ENCODE measurements at regions not wholly inside any gene's neighbourhood (a gene's known extent, or its start where the extent isn't known, plus 50 kb on each side); places are given as distances from the start of the nearest gene placed in this dataset.

DNA sequence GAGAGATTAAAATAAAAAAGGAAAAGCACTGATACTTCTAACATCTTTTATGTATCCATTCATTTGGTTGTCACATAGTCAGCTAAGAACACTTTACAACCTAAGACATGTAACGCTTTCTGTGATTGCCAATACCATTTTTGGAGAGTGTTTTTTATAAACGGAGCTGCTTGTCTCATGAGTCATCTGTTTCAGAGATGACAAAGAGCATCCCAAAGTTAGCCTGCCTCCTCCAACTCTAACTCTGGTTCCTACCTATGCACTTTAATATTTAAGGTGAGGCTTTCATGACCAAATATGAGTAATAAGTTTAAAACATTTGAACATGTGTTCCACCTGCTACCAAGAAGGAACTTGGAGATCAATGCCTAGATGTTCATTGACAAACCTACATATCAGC lies 260.1 kb upstream of the SMIM21 start:
- no peak overlapping the region for H3K4me3 ChIP-seq
- no peaks in the 10 kb centered on the region for H3K9me3 ChIP-seq
- no peaks in the 10 kb centered on the region for H3K4me1 ChIP-seq
- in situ Hi-C loops (cut with MboI; ENCODE audit: low sequenced_read_pairs) = no loop called here
- H3K36me3 ChIP-seq (replicated peaks) = no peaks in the 10 kb centered on the region
- DNase-seq (ENCODE audit: low spot score in 2 of 2) = no peak
- H3K27me3 ChIP-seq (ENCODE audit: low read depth) = no peaks in the 10 kb centered on the region

- Histone ChIP-seq H3K36me3 (replicated peaks) (no peaks in the 10 kb centered on the region), H3K27me3 (ENCODE audit: low read depth) (no peaks in the 10 kb centered on the region), H3K9me3 (no peaks in the 10 kb centered on the region), H3K4me1 (no peaks in the 10 kb centered on the region), H3K4me3 (no peak overlapping the region)
- in situ Hi-C loops (cut with MboI; ENCODE audit: low sequenced_read_pairs) = no loop called here
- no peak for DNase-seq (ENCODE audit: low spot score in 2 of 2)
These were observed 255.9 kb upstream of the SMIM21 start for GRCh38 chr18:75683426-75683825.

GRCh38 chr18:75681538-75682115 lies 254.1 kb upstream of the SMIM21 start:
- in situ Hi-C loops (cut with MboI; ENCODE audit: low sequenced_read_pairs) = no loop called here
- Histone ChIP-seq H3K4me3 (no peak overlapping the region), H3K4me1 (no peaks in the 10 kb centered on the region), H3K9me3 (no peaks in the 10 kb centered on the region), H3K36me3 (replicated peaks) (no peaks in the 10 kb centered on the region), H3K27me3 (ENCODE audit: low read depth) (no peaks in the 10 kb centered on the region)
- no peak for DNase-seq (ENCODE audit: low spot score in 2 of 2)

DNA sequence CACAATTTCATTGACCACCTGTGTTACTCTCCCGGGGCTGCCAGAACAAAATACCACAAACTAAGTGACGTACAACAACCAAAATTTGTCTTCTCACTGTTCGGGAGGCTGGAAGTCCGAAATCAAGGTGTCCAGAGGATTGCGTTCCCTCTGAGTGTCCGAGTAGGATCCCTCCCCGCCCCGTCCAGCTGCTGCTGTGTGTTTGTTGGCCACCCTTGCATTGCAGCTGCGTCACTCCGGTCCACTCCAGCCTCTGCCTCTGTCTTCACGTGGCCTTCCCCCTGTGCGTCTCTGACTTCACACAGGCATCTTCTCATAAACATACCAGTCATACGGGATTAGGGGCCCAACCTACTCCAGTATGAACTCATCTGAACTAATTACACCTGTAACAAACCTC lies 251.8 kb upstream of the SMIM21 start:
- H3K4me1 ChIP-seq = no peaks in the 10 kb centered on the region
- no peaks in the 10 kb centered on the region for H3K9me3 ChIP-seq
- no peaks in the 10 kb centered on the region for H3K27me3 ChIP-seq (ENCODE audit: low read depth)
- in situ Hi-C loops (cut with MboI; ENCODE audit: low sequenced_read_pairs) = no loop called here
- H3K4me3 ChIP-seq = no peak overlapping the region
- H3K36me3 ChIP-seq (replicated peaks) = no peaks in the 10 kb centered on the region
- no peak for DNase-seq (ENCODE audit: low spot score in 2 of 2)

GRCh38 chr18:75678627-75679026 lies 251.1 kb upstream of the SMIM21 start:
- no peak for DNase-seq (ENCODE audit: low spot score in 2 of 2)
- in situ Hi-C loops (cut with MboI; ENCODE audit: low sequenced_read_pairs) = no loop called here

DNA sequence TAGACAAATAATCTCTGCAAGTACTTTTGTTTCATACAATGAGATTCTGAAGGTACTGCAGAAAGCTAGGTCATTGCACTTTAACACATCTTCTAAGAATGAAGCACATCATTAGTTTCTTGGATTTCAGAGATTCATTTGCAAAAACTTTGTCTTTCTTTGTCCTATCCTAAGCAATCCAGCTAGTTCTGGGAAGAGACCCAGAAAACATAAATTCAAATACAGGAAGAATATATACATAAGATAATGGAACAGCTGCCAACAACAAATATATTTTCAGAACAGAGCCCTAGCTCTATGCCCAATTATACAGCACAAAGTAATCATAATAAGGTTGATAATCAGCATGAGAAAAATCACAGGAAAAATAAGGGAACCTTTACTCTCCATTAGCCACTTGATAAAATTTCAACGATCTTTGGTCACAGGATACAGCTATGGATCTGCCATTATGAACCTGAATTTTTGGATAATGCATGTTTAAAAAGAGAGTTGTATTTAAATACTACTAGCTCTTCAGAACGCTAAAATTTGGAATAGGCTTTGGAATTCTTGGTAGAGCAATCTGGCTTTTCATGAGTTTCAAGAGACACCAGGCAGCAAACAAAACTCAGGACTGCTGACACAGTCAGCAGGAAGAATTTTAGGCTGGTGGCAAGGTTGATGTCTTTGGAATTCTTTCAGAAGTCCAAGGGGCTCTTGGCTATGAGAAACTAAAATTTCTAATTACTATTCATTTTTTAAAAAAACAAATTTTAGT lies 250.4 kb upstream of the SMIM21 start:
- in situ Hi-C loops (cut with MboI; ENCODE audit: low sequenced_read_pairs) = no loop called here
- Histone ChIP-seq H3K9me3 (no peaks in the 10 kb centered on the region), H3K36me3 (replicated peaks) (no peaks in the 10 kb centered on the region), H3K4me1 (no peaks in the 10 kb centered on the region), H3K27me3 (ENCODE audit: low read depth) (no peaks in the 10 kb centered on the region), H3K4me3 (no peak overlapping the region)
- no peak for DNase-seq (ENCODE audit: low spot score in 2 of 2)

More at GRCh38 chr18:75678627-75679026, 251.1 kb upstream of the SMIM21 start:
- Histone ChIP-seq H3K4me1 (no peaks in the 10 kb centered on the region), H3K4me3 (no peak overlapping the region), H3K36me3 (replicated peaks) (no peaks in the 10 kb centered on the region), H3K9me3 (no peaks in the 10 kb centered on the region), H3K27me3 (ENCODE audit: low read depth) (no peaks in the 10 kb centered on the region)

GRCh38 chr18:75660932-75661331 lies 233.4 kb upstream of the SMIM21 start:
- Histone ChIP-seq H3K4me3 (no peak overlapping the region), H3K4me1 (no peaks in the 10 kb centered on the region), H3K9me3 (no peaks in the 10 kb centered on the region), H3K27me3 (ENCODE audit: low read depth) (no peaks in the 10 kb centered on the region), H3K36me3 (replicated peaks) (no peaks in the 10 kb centered on the region)
- DNase-seq (ENCODE audit: low spot score in 2 of 2) = no peak
- in situ Hi-C loops (cut with MboI; ENCODE audit: low sequenced_read_pairs) = no loop called here

- in situ Hi-C loops (cut with MboI; ENCODE audit: low sequenced_read_pairs) = no loop called here
- Histone ChIP-seq H3K4me3 (no peak overlapping the region), H3K27me3 (ENCODE audit: low read depth) (no peaks in the 10 kb centered on the region), H3K36me3 (replicated peaks) (no peaks in the 10 kb centered on the region), H3K9me3 (no peaks in the 10 kb centered on the region), H3K4me1 (no peaks in the 10 kb centered on the region)
- no peak for DNase-seq (ENCODE audit: low spot score in 2 of 2)
These were observed 232.1 kb upstream of the SMIM21 start for GRCh38 chr18:75659535-75660023.

DNA sequence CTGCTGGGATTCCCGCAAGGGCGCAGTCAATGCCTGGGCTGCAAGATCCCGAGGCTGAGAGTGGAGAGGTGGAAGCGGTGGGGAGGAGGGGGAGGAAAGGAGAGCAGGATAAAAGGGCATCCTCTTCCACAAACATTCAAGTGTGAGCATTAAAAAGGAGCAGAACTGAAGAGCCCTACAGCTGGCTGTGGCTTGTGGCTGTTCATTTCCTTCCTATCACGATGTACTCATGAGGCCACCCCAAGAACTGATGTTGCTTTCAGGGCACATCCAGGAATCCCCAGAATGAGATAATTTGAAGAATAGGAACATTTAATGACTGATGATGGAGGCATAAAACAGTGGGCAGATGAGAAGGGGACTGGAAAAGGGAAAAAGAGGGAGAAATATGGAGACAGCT lies 230.8 kb upstream of the SMIM21 start:
- no peak for DNase-seq (ENCODE audit: low spot score in 2 of 2)
- in situ Hi-C loops (cut with MboI; ENCODE audit: low sequenced_read_pairs) = no loop called here

GRCh38 chr18:75656563-75657247 lies 229.2 kb upstream of the SMIM21 start:
- in situ Hi-C loops (cut with MboI; ENCODE audit: low sequenced_read_pairs) = no loop called here
- Histone ChIP-seq H3K27me3 (ENCODE audit: low read depth) (no peaks in the 10 kb centered on the region), H3K4me3 (no peak overlapping the region), H3K4me1 (no peaks in the 10 kb centered on the region), H3K36me3 (replicated peaks) (no peaks in the 10 kb centered on the region), H3K9me3 (no peaks in the 10 kb centered on the region)
- no peak for DNase-seq (ENCODE audit: low spot score in 2 of 2)

More for the DNA sequence above, 230.8 kb upstream of the SMIM21 start:
- Histone ChIP-seq H3K4me3 (no peak overlapping the region), H3K9me3 (no peaks in the 10 kb centered on the region), H3K36me3 (replicated peaks) (no peaks in the 10 kb centered on the region), H3K27me3 (ENCODE audit: low read depth) (no peaks in the 10 kb centered on the region), H3K4me1 (no peaks in the 10 kb centered on the region)

- in situ Hi-C loops (cut with MboI; ENCODE audit: low sequenced_read_pairs) = no loop called here
- Histone ChIP-seq H3K9me3 (no peaks in the 10 kb centered on the region), H3K36me3 (replicated peaks) (no peaks in the 10 kb centered on the region), H3K4me1 (no peaks in the 10 kb centered on the region), H3K27me3 (ENCODE audit: low read depth) (no peaks in the 10 kb centered on the region), H3K4me3 (no peak overlapping the region)
- DNase-seq (ENCODE audit: low spot score in 2 of 2) = no peak
These were observed 228.5 kb upstream of the SMIM21 start for GRCh38 chr18:75656035-75656434.

GRCh38 chr18:75654851-75655751 lies 227.6 kb upstream of the SMIM21 start:
- DNase-seq (ENCODE audit: low spot score in 2 of 2) = peak; percentile 40 to 48
- no peaks in the 10 kb centered on the region for H3K36me3 ChIP-seq (replicated peaks)
- in situ Hi-C loops (cut with MboI; ENCODE audit: low sequenced_read_pairs) = no loop called here

DNA sequence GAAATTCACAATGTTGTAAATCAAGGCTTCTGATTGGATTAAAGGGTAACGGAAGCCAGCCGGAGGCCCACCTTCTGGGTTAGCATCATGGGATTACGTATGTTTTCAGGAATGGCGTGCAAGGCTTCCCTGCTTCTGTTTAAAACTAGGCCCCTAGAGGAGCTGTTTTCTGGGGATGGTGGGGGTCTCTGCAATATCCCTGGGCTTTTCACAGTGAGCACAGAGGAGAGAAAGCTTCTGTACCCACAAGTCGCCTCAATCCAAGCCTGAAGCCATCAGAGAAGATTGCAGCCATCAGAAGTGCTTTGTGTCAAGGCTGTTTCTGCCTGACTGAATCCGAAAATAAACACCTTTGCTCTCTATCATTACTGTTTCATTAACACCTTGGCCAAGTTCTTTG lies 226.9 kb upstream of the SMIM21 start:
- Histone ChIP-seq H3K27me3 (ENCODE audit: low read depth) (no peaks in the 10 kb centered on the region), H3K4me1 (no peaks in the 10 kb centered on the region), H3K4me3 (no peak overlapping the region), H3K9me3 (no peaks in the 10 kb centered on the region), H3K36me3 (replicated peaks) (no peaks in the 10 kb centered on the region)
- no peak for DNase-seq (ENCODE audit: low spot score in 2 of 2)
- in situ Hi-C loops (cut with MboI; ENCODE audit: low sequenced_read_pairs) = no loop called here

More at GRCh38 chr18:75654851-75655751, 227.6 kb upstream of the SMIM21 start:
- no peaks in the 10 kb centered on the region for H3K9me3 ChIP-seq
- H3K27me3 ChIP-seq (ENCODE audit: low read depth) = no peaks in the 10 kb centered on the region
- no peak overlapping the region for H3K4me3 ChIP-seq
- H3K4me1 ChIP-seq = no peaks in the 10 kb centered on the region

Measured in HAP-1 (cell line).